ENCODE measurements at regions not wholly inside any gene's neighbourhood (a gene's known extent, or its start where the extent isn't known, plus 50 kb on each side); places are given as distances from the start of the nearest gene placed in this dataset.
"Not testable (repeated sequence)": the region's sequence is repeated elsewhere in the genome, so short reads cannot be mapped to it uniquely, and the experiment has no call there.

DNA sequence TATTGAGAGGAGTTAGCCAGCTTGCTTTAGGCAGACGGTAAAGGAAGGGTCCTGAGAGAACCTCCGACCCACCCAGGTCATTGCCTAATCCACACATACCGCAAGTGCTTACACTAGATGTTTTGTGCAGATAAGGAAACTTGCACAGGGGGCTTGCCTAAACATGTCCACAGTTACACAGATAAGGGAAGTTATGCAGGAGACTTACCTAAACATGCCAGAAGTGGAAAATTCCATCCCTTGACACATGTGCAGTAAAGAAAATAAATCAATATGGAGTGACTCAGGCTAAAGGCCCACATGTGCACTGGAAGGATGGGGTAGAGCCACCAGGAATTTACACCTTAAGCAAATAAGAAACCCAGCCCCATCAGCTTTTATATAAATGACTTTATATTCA is 232.8 kb upstream of the HDX start:
- TF ChIP-seq, protein P1, sequence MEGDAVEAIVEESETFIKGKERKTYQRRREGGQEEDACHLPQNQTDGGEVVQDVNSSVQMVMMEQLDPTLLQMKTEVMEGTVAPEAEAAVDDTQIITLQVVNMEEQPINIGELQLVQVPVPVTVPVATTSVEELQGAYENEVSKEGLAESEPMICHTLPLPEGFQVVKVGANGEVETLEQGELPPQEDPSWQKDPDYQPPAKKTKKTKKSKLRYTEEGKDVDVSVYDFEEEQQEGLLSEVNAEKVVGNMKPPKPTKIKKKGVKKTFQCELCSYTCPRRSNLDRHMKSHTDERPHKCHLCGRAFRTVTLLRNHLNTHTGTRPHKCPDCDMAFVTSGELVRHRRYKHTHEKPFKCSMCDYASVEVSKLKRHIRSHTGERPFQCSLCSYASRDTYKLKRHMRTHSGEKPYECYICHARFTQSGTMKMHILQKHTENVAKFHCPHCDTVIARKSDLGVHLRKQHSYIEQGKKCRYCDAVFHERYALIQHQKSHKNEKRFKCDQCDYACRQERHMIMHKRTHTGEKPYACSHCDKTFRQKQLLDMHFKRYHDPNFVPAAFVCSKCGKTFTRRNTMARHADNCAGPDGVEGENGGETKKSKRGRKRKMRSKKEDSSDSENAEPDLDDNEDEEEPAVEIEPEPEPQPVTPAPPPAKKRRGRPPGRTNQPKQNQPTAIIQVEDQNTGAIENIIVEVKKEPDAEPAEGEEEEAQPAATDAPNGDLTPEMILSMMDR (IDR thresholded peaks at IDR 0.05; ENCODE audit: control insufficient read depth, extremely low read depth, insufficient read depth), result no peak
- H3K4me3 ChIP-seq (ENCODE audit: low read depth, low read length), result no peak overlapping the region
- DNase-seq (ENCODE audit: low read depth), result no peak

DNA sequence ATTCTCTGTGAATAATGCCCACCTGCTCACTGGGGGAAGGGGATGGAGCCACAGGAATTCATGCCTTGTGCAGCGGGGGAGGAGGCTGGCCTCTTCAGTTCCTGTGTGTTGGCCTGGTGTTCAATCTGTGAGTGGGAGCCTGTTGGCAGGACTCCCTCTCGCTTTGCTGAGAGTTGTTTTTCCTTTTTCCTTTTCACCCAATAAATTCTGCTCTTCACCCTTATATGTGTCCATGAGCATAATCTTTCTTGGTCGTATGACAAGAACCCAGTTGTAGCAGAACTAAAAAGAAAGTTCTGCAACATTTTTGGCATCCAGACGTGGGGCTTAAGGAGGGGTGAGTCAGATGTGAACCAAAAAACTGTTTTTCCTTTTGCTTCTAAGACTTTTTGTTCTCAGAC is 235.2 kb upstream of the HDX start:
- H3K4me3 ChIP-seq (ENCODE audit: low read depth, low read length), result no peak overlapping the region
- DNase-seq (ENCODE audit: low read depth), result no peak
- TF ChIP-seq, protein P1 (IDR thresholded peaks at IDR 0.05; ENCODE audit: control insufficient read depth, extremely low read depth, insufficient read depth), result no peak

DNA sequence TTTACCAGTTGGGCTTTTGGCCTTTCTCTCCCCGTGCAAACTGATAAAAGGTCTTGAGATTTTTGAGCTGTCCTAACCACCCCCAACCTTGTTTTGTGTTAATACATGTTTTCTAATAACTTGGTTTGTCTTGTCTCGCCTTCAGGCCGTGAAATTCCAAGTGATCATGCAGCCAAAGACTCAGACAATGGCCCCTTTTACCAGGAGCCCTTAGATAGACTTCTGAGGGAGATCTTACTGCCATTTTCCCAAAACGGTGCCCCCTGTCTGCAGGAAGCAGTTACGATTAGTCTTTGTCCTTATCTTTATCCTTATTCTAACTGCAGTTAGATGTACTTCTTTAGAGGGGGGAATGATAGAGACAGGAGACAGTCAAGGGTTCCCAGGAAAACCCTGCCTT is 245.3 kb upstream of the HDX start:
- no peak for DNase-seq (ENCODE audit: low read depth)
- H3K4me3 ChIP-seq (ENCODE audit: low read depth, low read length), result no peak overlapping the region
- TF ChIP-seq, protein P1 (IDR thresholded peaks at IDR 0.05; ENCODE audit: control insufficient read depth, extremely low read depth, insufficient read depth), result no peak

DNA sequence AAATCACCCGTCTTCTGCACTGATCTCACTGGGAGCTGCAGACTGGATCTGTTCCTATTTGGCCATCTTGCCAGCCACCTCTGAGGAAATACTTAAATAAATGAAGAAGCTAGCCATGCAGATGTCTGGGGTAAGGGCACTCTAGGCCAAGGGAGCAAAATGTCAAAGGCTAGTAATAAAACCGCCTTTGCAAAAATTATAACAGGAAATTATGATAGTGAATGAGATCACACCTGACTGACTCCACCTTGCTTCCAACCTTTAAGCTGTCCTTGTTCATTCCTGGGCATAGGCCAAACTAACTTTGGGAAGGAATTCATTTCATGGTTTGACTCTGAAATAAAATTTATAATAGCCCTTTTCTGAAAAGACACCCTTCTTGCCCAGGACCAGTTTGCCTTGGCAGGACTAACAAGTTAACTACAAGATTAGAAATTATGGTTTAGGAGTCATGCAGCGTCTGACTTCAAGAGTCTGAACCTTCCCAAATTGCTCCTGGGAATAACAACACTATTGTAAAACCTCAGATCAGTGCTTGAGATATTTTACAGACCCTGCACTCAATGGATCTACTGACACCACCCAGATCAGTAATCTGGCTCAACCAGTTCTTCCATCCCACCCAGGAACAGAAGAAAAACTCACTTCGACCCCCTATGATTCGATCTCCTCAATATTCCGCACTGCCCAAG is 246.9 kb upstream of the HDX start:
- no peak overlapping the region for H3K4me3 ChIP-seq (ENCODE audit: low read depth, low read length)
- no peak for DNase-seq (ENCODE audit: low read depth)
- TF ChIP-seq, protein P1 (IDR thresholded peaks at IDR 0.05; ENCODE audit: control insufficient read depth, extremely low read depth, insufficient read depth), result no peak

DNA sequence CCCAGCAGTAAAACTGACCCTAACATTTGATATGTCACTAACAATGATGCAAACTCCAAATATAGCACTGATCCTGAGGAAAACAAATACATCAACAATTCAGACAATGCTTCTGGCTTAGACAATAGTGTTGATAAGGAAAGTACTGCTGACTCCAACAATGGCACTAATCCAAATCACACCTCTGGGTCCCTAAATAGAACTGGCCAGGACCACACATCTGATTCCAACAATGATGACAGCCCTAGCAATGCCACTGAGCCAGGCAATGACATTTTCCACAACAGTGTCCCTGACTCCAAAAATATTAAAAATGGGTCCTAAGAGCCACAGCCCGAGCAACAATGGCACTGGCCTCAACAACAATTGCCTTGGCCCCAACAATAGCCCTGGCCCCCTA is 243.1 kb upstream of the APOOL start:
- H3K4me3 ChIP-seq (ENCODE audit: low read depth, low read length), result no peak overlapping the region
- TF ChIP-seq, protein P1 (IDR thresholded peaks at IDR 0.05; ENCODE audit: control insufficient read depth, extremely low read depth, insufficient read depth), result no peak
- DNase-seq (ENCODE audit: low read depth), result no peak

DNA sequence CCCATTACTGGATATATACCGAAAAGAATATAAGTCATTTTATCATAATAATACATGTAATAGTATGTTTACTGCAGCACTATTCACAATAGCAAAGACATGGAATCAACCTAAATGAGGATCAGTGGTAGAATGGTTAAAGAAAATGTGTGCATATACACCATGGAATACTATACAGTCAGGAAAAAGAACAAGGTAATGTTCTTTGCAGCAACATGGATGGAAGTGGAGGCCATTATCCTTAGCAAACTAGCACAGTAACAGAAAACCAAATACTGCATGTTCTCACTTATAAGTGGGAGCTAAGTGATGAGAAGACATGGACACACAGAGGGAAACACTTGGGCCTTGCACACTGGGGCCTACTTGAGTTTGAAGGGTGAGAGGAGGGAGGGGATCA is 207.4 kb upstream of the APOOL start:
- no peak for DNase-seq (ENCODE audit: low read depth)
- H3K4me3 ChIP-seq (ENCODE audit: low read depth, low read length), result no peak overlapping the region
- TF ChIP-seq, protein P1 (IDR thresholded peaks at IDR 0.05; ENCODE audit: control insufficient read depth, extremely low read depth, insufficient read depth), result no peak

DNA sequence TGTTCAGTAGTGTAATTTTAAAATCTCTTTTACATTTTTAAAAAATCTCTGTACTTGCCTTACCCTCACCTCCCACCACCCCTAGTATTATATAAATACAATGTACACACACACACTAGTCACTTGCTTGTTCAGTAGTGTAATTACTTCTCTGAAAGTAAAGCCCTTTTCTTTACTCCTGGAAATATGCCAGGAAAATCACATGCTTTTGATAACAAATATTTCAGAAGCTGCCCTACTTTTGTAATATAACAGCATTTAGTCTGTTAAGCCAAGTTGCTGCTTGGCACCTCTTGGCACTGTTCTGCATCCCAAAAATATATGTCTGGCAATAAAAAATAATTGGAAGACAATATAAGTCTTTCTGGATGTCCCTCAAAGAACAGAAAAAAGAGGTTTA is 172.8 kb upstream of the APOOL start:
- H3K4me3 ChIP-seq (ENCODE audit: low read depth, low read length), result no peak overlapping the region
- TF ChIP-seq, protein P1 (IDR thresholded peaks at IDR 0.05; ENCODE audit: control insufficient read depth, extremely low read depth, insufficient read depth), result no peak
- DNase-seq (ENCODE audit: low read depth), result no peak

DNA sequence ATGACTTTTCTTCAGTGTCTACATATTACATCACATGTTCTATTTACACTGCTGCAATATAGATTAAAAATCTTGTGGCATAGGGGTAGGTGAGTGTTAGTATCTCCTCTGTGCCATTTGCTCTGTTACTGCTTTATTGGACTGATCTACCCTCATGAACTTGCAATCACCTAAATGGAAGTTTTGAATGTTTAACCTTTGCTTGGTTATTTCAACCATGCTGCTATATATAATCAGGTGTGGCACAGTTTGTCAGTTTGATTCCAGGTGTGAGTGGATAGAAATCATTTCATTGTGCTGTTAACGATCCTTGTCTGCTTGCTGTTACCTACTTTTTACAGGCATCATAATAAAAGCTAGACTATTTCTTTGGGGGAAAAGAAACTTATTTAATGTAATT is 157.1 kb upstream of the APOOL start:
- not testable (repeated sequence) for H3K4me3 ChIP-seq (ENCODE audit: low read depth, low read length); DNase-seq (ENCODE audit: low read depth)

DNA sequence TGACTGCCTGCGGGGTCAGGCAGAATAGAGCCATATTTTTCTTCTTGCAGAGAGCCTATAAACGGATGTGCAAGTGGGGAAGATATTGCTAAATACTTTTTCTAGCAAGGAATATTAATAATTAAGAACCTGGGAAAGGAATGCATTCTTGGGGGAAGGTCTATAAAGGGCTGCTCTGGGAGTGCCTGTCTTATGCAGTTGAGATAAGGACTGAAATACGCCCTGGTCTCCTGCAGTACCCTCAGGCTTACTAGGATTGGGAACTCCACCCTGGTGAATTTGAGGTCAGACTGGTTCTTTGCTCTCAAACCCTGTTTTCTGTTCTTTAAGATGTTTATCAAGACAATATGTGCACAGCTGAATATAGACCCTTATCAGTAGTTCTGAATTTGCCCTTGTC is 152.5 kb upstream of the APOOL start:
- not testable (repeated sequence) for H3K4me3 ChIP-seq (ENCODE audit: low read depth, low read length); DNase-seq (ENCODE audit: low read depth)

DNA sequence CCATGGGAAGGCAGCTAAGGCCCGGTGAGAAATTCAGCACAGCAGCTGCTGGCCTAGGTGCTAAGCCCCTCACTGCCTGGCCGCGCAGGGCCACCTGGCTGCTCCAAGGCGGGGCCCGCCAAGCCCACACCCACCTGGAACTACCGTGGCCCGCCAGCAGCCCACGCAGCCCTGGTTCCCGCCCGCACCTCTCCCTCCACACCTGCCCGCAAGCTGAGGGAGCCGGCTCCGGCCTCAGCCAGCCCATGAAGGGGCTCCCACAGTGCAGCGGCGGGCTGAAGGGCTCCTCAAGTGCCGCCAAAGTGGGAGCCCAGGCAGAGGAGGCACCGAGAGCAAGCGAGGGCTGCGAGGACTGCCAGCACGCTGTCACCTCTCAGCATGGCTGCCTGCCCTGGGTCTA is 146.9 kb upstream of the APOOL start:
- DNase-seq (ENCODE audit: low read depth); H3K4me3 ChIP-seq (ENCODE audit: low read depth, low read length): not testable (repeated sequence)

DNA sequence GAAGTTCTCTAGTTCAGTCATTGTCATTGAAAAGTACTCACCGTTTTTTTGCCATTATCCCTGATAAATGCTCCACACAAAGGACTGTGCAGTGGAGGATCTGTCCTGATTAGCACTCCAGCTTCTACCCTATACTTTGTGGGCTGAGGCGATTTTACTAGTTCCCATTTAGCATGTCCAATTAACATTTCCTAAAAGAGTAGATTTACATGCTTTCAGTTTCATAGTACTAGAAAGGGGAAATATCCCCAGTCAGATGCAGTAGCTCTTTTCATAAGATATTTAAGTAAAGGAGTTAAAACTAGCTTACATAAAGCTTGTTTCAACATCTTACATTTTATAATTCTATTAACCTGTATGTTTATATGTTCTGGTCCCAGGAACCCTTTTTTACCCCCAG is 144.9 kb upstream of the APOOL start:
- not testable (repeated sequence) for H3K4me3 ChIP-seq (ENCODE audit: low read depth, low read length); DNase-seq (ENCODE audit: low read depth)

Measured in LNCaP clone FGC (cell line).